Occipital lobe (tissue), 2 donors: ENCODE measurements at regions not wholly inside any gene's neighbourhood (a gene's known extent, or its start where the extent isn't known, plus 50 kb on each side); places are given as distances from the start of the nearest gene placed in this dataset. TPM values are rescaled to one million over a fixed set of nuclear protein-coding genes. Genes with fewer than 3 reads are reported as not detected.
"Not testable (repeated sequence)": the region's sequence is repeated elsewhere in the genome, so short reads cannot be mapped to it uniquely, and the experiment has no call there.

Experiments used
- DNase-seq: peaks from one replicate; lab custom pipeline; 2025; lab: John Stamatoyannopoulos, UW
- small RNA-seq: library from RNA; depleted of rRNA; stranded (forward); fragments of <200 nt; gene quantifications from one replicate; pipeline ENCODE3, GENCODE V24; 2014

- not testable (repeated sequence) for DNase-seq
These were observed 210.7 kb downstream of the POTED start for GRCh38 chr21:13820286-13820685.

DNA sequence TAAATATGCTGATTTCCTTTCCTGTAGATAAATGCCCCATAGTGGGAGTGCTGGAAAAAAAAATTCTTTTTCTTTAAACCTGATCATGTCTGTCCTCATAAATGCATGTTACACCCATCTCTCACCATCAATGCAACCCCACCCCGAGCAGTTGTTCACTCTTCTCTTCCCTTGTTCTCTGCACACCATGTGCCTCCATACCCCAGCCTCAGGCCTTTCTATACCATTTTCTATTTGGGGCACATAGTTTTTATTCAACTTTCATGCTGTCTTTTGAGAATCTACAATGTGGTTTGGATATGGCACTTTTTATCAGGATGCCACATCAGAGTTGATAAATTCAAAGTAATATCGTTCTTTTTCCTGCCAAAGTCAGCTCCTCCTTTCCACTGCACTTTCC is 202.6 kb downstream of the POTED start:
- not testable (repeated sequence) for DNase-seq

- DNase-seq = not testable (repeated sequence)
These were observed 201.0 kb downstream of the POTED start for GRCh38 chr21:13810559-13810958.

- not testable (repeated sequence) for DNase-seq
These were observed 196.9 kb downstream of the POTED start for GRCh38 chr21:13806444-13806843.

- DNase-seq = not testable (repeated sequence)
These were observed 193.2 kb downstream of the POTED start for GRCh38 chr21:13802757-13803156.

Small RNA genes in the stretch of these regions (small RNA-seq; reads per million reads assigned to genes)
- gene RNU6-954P (not detected), gene ZNF114P1 (not detected)
